ENCODE measurements at regions not wholly inside any gene's neighbourhood (a gene's known extent, or its start where the extent isn't known, plus 50 kb on each side); places are given as distances from the start of the nearest gene placed in this dataset.

GRCh38 chr14:101066826-101067510 is 163.4 kb upstream of the RTL1 start:
- Histone ChIP-seq H3K36me3 (ENCODE audit: control insufficient read depth in 1 of 2, insufficient read depth in 2 of 2, low read length in 1 of 2) (no peaks in the 10 kb centered on the region), H3K27ac (ENCODE audit: low read depth in 1 of 2, low read length in 2 of 2) (no peak overlapping the region), H3K9me3 (ENCODE audit: control insufficient read depth, low read length) (no peaks in the 10 kb centered on the region), H3K27me3 (ENCODE audit: control insufficient read depth in 1 of 2, insufficient read depth in 2 of 2, low read length in 1 of 2) (no peaks in the 10 kb centered on the region), H3K4me3 (ENCODE audit: low read length in 2 of 2) (no peak overlapping the region), H3K4me1 (ENCODE audit: control insufficient read depth in 1 of 2, insufficient read depth in 2 of 2, low read length in 2 of 2) (no peaks in the 10 kb centered on the region)
- DNase-seq (peak; percentile 29 to 54), ATAC-seq (ENCODE audit: low FRiP score) (no peak)
- WGBS, 2 donors: 87 to 94% methylated on average over 12 of the region's 12 CpGs
- intact Hi-C loops (cut with DNase I): no loop called here

- H3K9me3 ChIP-seq (ENCODE audit: control insufficient read depth, low read length): no peaks in the 10 kb centered on the region
- DNase-seq (peak; percentile 18 to 62), ATAC-seq (ENCODE audit: low FRiP score) (no peak)
- 68 to 69% methylated on average over 34 of the region's 34 CpGs for WGBS, 2 donors
- no peak overlapping the region for H3K4me3 ChIP-seq (ENCODE audit: low read length in 2 of 2)
- H3K27me3 ChIP-seq (ENCODE audit: control insufficient read depth in 1 of 2, insufficient read depth in 2 of 2, low read length in 1 of 2): no peaks in the 10 kb centered on the region
- H3K4me1 ChIP-seq (ENCODE audit: control insufficient read depth in 1 of 2, insufficient read depth in 2 of 2, low read length in 2 of 2): no peaks in the 10 kb centered on the region
- intact Hi-C loops (cut with DNase I): no loop called here
- H3K36me3 ChIP-seq (ENCODE audit: control insufficient read depth in 1 of 2, insufficient read depth in 2 of 2, low read length in 1 of 2): no peaks in the 10 kb centered on the region
- H3K27ac ChIP-seq (ENCODE audit: low read depth in 1 of 2, low read length in 2 of 2): no peak overlapping the region
These were observed 165.0 kb upstream of the RTL1 start for GRCh38 chr14:101068313-101069227.

- no peaks in the 10 kb centered on the region for H3K9me3 ChIP-seq (ENCODE audit: control insufficient read depth, low read length)
- H3K27me3 ChIP-seq (ENCODE audit: control insufficient read depth in 1 of 2, insufficient read depth in 2 of 2, low read length in 1 of 2): no peaks in the 10 kb centered on the region
- H3K36me3 ChIP-seq (ENCODE audit: control insufficient read depth in 1 of 2, insufficient read depth in 2 of 2, low read length in 1 of 2): no peaks in the 10 kb centered on the region
- no peak overlapping the region for H3K4me3 ChIP-seq (ENCODE audit: low read length in 2 of 2)
- H3K27ac ChIP-seq (ENCODE audit: low read depth in 1 of 2, low read length in 2 of 2): no peak overlapping the region
- 86 to 89% methylated on average over 8 of the region's 8 CpGs for WGBS, 2 donors
- ATAC-seq (ENCODE audit: low FRiP score) (no peak), DNase-seq (peak; percentile 12 to 47)
- intact Hi-C loops (cut with DNase I): no loop called here
- H3K4me1 ChIP-seq (ENCODE audit: control insufficient read depth in 1 of 2, insufficient read depth in 2 of 2, low read length in 2 of 2): no peaks in the 10 kb centered on the region
These were observed 165.7 kb upstream of the RTL1 start for GRCh38 chr14:101069228-101069549.

- Histone ChIP-seq H3K27me3 (ENCODE audit: control insufficient read depth in 1 of 2, insufficient read depth in 2 of 2, low read length in 1 of 2) (no peaks in the 10 kb centered on the region), H3K9me3 (ENCODE audit: control insufficient read depth, low read length) (no peaks in the 10 kb centered on the region), H3K4me1 (ENCODE audit: control insufficient read depth in 1 of 2, insufficient read depth in 2 of 2, low read length in 2 of 2) (no peaks in the 10 kb centered on the region), H3K4me3 (ENCODE audit: low read length in 2 of 2) (no peak overlapping the region), H3K27ac (ENCODE audit: low read depth in 1 of 2, low read length in 2 of 2) (no peak overlapping the region), H3K36me3 (ENCODE audit: control insufficient read depth in 1 of 2, insufficient read depth in 2 of 2, low read length in 1 of 2) (no peaks in the 10 kb centered on the region)
- ATAC-seq (ENCODE audit: low FRiP score): no peak
- intact Hi-C loops (cut with DNase I): no loop called here
- DNase-seq: peak; percentile 25 to 55
- WGBS, 2 donors: 88 to 94% methylated on average over 11 of the region's 11 CpGs
These were observed 166.3 kb upstream of the RTL1 start for GRCh38 chr14:101069666-101070362.

GRCh38 chr14:101070540-101071492 is 167.3 kb upstream of the RTL1 start:
- ATAC-seq (ENCODE audit: low FRiP score) (no peak), DNase-seq (peak; percentile 35 to 66)
- Histone ChIP-seq H3K4me1 (ENCODE audit: control insufficient read depth in 1 of 2, insufficient read depth in 2 of 2, low read length in 2 of 2) (no peaks in the 10 kb centered on the region), H3K4me3 (ENCODE audit: low read length in 2 of 2) (no peak overlapping the region), H3K9me3 (ENCODE audit: control insufficient read depth, low read length) (no peaks in the 10 kb centered on the region), H3K36me3 (ENCODE audit: control insufficient read depth in 1 of 2, insufficient read depth in 2 of 2, low read length in 1 of 2) (no peaks in the 10 kb centered on the region), H3K27me3 (ENCODE audit: control insufficient read depth in 1 of 2, insufficient read depth in 2 of 2, low read length in 1 of 2) (no peaks in the 10 kb centered on the region), H3K27ac (ENCODE audit: low read depth in 1 of 2, low read length in 2 of 2) (no peak overlapping the region)
- intact Hi-C loops (cut with DNase I): no loop called here
- WGBS, 2 donors: 89 to 90% methylated on average over 16 of the region's 16 CpGs

GRCh38 chr14:101071493-101071906 is 168.0 kb upstream of the RTL1 start:
- H3K4me1 ChIP-seq (ENCODE audit: control insufficient read depth in 1 of 2, insufficient read depth in 2 of 2, low read length in 2 of 2): no peaks in the 10 kb centered on the region
- DNase-seq (peak in 1 of 2 donors; percentile 61), ATAC-seq (ENCODE audit: low FRiP score) (no peak)
- intact Hi-C loops (cut with DNase I): no loop called here
- no peaks in the 10 kb centered on the region for H3K9me3 ChIP-seq (ENCODE audit: control insufficient read depth, low read length)
- no peak overlapping the region for H3K27ac ChIP-seq (ENCODE audit: low read depth in 1 of 2, low read length in 2 of 2)
- no peaks in the 10 kb centered on the region for H3K27me3 ChIP-seq (ENCODE audit: control insufficient read depth in 1 of 2, insufficient read depth in 2 of 2, low read length in 1 of 2)
- no peaks in the 10 kb centered on the region for H3K36me3 ChIP-seq (ENCODE audit: control insufficient read depth in 1 of 2, insufficient read depth in 2 of 2, low read length in 1 of 2)
- H3K4me3 ChIP-seq (ENCODE audit: low read length in 2 of 2): no peak overlapping the region
- 35 to 46% methylated on average over 12 of the region's 12 CpGs for WGBS, 2 donors

GRCh38 chr14:101072070-101072469 is 168.5 kb upstream of the RTL1 start:
- Histone ChIP-seq H3K4me1 (ENCODE audit: control insufficient read depth in 1 of 2, insufficient read depth in 2 of 2, low read length in 2 of 2) (no peaks in the 10 kb centered on the region), H3K9me3 (ENCODE audit: control insufficient read depth, low read length) (no peaks in the 10 kb centered on the region), H3K4me3 (ENCODE audit: low read length in 2 of 2) (no peak overlapping the region), H3K27ac (ENCODE audit: low read depth in 1 of 2, low read length in 2 of 2) (no peak overlapping the region), H3K27me3 (ENCODE audit: control insufficient read depth in 1 of 2, insufficient read depth in 2 of 2, low read length in 1 of 2) (no peaks in the 10 kb centered on the region), H3K36me3 (ENCODE audit: control insufficient read depth in 1 of 2, insufficient read depth in 2 of 2, low read length in 1 of 2) (no peaks in the 10 kb centered on the region)
- intact Hi-C loops (cut with DNase I): no loop called here
- DNase-seq (peak in 1 of 2 donors; percentile 34), ATAC-seq (ENCODE audit: low FRiP score) (no peak)
- WGBS, 2 donors: 82 to 83% methylated on average over 10 of the region's 10 CpGs

- ATAC-seq (ENCODE audit: low FRiP score): no peak
These were observed 169.0 kb upstream of the RTL1 start for GRCh38 chr14:101072531-101072930.

More at GRCh38 chr14:101072531-101072930, 169.0 kb upstream of the RTL1 start:
- Histone ChIP-seq H3K27me3 (ENCODE audit: control insufficient read depth in 1 of 2, insufficient read depth in 2 of 2, low read length in 1 of 2) (no peaks in the 10 kb centered on the region), H3K4me1 (ENCODE audit: control insufficient read depth in 1 of 2, insufficient read depth in 2 of 2, low read length in 2 of 2) (no peaks in the 10 kb centered on the region), H3K9me3 (ENCODE audit: control insufficient read depth, low read length) (no peaks in the 10 kb centered on the region), H3K36me3 (ENCODE audit: control insufficient read depth in 1 of 2, insufficient read depth in 2 of 2, low read length in 1 of 2) (no peaks in the 10 kb centered on the region), H3K27ac (ENCODE audit: low read depth in 1 of 2, low read length in 2 of 2) (no peak overlapping the region), H3K4me3 (ENCODE audit: low read length in 2 of 2) (no peak overlapping the region)
- 86 to 92% methylated on average over 16 of the region's 16 CpGs for WGBS, 2 donors
- DNase-seq: peak in 1 of 2 donors; percentile 71
- intact Hi-C loops (cut with DNase I): no loop called here
